ENCODE measurements at regions not wholly inside any gene's neighbourhood (a gene's known extent, or its start where the extent isn't known, plus 50 kb on each side); places are given as distances from the start of the nearest gene placed in this dataset.

GRCh38 chr6:168371185-168371584 is 51.6 kb upstream of the DACT2 start:
- no peak for TF ChIP-seq CTCF (conservative IDR thresholded peaks at IDR 0.05; ENCODE audit: low read length)
- TF ChIP-seq EZH2phosphoT487 (IDR thresholded peaks at IDR 0.05; ENCODE audit: borderline replicate concordance) = no peak

All from Loucy (cell line).